SK-N-SH treated with all-trans-retinoic acid at 6 μM for 48 hours (cell line): ENCODE measurements at regions not wholly inside any gene's neighbourhood (a gene's known extent, or its start where the extent isn't known, plus 50 kb on each side); places are given as distances from the start of the nearest gene placed in this dataset.

Experiments
- ZFP30 ChIP-seq: fragments of 450-650 bp; formaldehyde crosslinking; IDR thresholded peaks from 2 replicates; pipeline ENCODE4 v1.5.0; 2022; ENCODE audit warnings: mild to moderate bottlenecking, moderate library complexity
- TF ChIP-seq, protein P1 (sequence below): fragments of 250-450 bp; sonication (Bioruptor Pico); IDR thresholded peaks from 2 replicates; pipeline ENCODE4 v1.5.0; 2020; ENCODE audit warnings: mild to moderate bottlenecking, moderate library complexity

- TF ChIP-seq, protein P1, sequence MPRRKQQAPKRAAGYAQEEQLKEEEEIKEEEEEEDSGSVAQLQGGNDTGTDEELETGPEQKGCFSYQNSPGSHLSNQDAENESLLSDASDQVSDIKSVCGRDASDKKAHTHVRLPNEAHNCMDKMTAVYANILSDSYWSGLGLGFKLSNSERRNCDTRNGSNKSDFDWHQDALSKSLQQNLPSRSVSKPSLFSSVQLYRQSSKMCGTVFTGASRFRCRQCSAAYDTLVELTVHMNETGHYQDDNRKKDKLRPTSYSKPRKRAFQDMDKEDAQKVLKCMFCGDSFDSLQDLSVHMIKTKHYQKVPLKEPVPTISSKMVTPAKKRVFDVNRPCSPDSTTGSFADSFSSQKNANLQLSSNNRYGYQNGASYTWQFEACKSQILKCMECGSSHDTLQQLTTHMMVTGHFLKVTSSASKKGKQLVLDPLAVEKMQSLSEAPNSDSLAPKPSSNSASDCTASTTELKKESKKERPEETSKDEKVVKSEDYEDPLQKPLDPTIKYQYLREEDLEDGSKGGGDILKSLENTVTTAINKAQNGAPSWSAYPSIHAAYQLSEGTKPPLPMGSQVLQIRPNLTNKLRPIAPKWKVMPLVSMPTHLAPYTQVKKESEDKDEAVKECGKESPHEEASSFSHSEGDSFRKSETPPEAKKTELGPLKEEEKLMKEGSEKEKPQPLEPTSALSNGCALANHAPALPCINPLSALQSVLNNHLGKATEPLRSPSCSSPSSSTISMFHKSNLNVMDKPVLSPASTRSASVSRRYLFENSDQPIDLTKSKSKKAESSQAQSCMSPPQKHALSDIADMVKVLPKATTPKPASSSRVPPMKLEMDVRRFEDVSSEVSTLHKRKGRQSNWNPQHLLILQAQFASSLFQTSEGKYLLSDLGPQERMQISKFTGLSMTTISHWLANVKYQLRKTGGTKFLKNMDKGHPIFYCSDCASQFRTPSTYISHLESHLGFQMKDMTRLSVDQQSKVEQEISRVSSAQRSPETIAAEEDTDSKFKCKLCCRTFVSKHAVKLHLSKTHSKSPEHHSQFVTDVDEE (CRISPR knock-in tag): no peak
- no peak for TF ChIP-seq ZFP30 (CRISPR knock-in tag)
These were observed 311.5 kb downstream of the PPP1R2C start for GRCh38 chrX:42466332-42467046.
